B cell (primary cell): ENCODE measurements at regions not wholly inside any gene's neighbourhood (a gene's known extent, or its start where the extent isn't known, plus 50 kb on each side); places are given as distances from the start of the nearest gene placed in this dataset.

ENCODE experiments used
- CTCF ChIP-seq: fragments of 200-600 bp; IDR thresholded peaks from one replicate; pipeline ENCODE4 v1.8.0; 2022; ENCODE audit warnings: antibody characterized with exemption, mild to moderate bottlenecking
- EZH2 ChIP-seq: IDR thresholded peaks from 2 replicates; pipeline ENCODE4 v1.6.1; 2012; ENCODE audit warnings: borderline replicate concordance, low read depth, mild to moderate bottlenecking, moderate library complexity, low read length; ENCODE audit not compliant: insufficient read depth, poor library complexity, severe bottlenecking

- no peak for TF ChIP-seq CTCF
- no peak for TF ChIP-seq EZH2
Observed at GRCh38 chr18:47506897-47507296, 255.4 kb upstream of the SKOR2 start.
